ENCODE measurements at regions not wholly inside any gene's neighbourhood (a gene's known extent, or its start where the extent isn't known, plus 50 kb on each side); places are given as distances from the start of the nearest gene placed in this dataset.

DNA sequence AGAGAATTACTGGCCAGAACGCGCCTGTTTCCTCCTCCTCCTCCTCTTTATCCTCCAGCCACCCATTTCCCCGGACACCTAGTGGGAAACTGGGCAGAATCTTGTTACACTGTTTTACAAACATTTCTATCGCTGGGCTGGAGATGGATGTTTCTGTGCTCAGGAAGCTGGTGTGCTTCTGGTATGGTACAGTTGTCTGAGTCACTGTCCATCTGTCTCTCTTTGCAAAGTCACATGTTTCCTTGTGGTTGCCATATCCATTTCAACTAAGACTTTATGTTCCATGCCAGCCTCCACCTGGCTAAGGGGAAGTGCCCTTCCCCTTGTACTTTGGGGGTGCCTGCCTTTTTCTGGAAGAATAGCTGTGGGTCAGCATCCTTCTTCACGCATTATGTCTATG lies 52.9 kb upstream of the SLC22A16 start:
- Mint-ChIP-seq H3K27ac (no peak overlapping the region), H3K27me3 (peaks cover 3% of the 10 kb centered on the region), H3K36me3 (ENCODE audit: low read depth) (no peaks in the 10 kb centered on the region), H3K4me1 (no peaks in the 10 kb centered on the region), H3K9me3 (no peaks in the 10 kb centered on the region), H3K4me3 (no peak overlapping the region)
- intact Hi-C loops (cut with micrococcal nuclease), result loop anchor here (5.0 kb wide), 1 partner anchor 288 kb away; the partner anchor contains the start of gene CDK19
- TF ChIP-seq, protein P1, sequence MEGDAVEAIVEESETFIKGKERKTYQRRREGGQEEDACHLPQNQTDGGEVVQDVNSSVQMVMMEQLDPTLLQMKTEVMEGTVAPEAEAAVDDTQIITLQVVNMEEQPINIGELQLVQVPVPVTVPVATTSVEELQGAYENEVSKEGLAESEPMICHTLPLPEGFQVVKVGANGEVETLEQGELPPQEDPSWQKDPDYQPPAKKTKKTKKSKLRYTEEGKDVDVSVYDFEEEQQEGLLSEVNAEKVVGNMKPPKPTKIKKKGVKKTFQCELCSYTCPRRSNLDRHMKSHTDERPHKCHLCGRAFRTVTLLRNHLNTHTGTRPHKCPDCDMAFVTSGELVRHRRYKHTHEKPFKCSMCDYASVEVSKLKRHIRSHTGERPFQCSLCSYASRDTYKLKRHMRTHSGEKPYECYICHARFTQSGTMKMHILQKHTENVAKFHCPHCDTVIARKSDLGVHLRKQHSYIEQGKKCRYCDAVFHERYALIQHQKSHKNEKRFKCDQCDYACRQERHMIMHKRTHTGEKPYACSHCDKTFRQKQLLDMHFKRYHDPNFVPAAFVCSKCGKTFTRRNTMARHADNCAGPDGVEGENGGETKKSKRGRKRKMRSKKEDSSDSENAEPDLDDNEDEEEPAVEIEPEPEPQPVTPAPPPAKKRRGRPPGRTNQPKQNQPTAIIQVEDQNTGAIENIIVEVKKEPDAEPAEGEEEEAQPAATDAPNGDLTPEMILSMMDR (IDR thresholded peaks at IDR 0.05), result no peak
- no peak for ATAC-seq (ENCODE audit: low read depth)
- DNase-seq, result no peak
- ChIA-PET CTCF (interaction anchor here (1.0 to 1.6 kb wide), 3 partner anchors 153 to 482 kb away, joined by 3 to 8 read pairs (median 4); no protein-coding TSS in a partner anchor), POLR2A (no interaction called here)

DNA sequence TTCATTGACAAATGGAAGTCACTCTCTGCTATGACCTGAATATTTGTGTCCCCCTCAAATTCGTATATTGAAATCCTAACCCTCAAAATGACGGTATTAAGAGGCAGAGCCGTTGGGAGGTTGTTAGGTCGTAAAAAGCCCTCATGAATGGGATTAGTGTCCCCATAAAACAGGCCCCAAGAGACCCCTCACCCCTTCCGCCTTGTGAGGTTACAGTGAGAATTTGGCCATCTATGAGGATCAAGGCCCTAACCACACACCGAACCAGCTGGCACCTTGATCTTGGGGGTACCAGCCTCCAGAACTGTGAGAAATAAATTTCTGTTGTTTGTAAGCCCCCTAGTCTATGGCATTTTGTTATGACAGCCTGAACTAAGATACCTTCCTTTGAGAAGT lies 52.5 kb upstream of the SLC22A16 start:
- Mint-ChIP-seq H3K36me3 (ENCODE audit: low read depth) (no peaks in the 10 kb centered on the region), H3K4me1 (no peaks in the 10 kb centered on the region), H3K4me3 (no peak overlapping the region), H3K27ac (no peak overlapping the region), H3K9me3 (no peaks in the 10 kb centered on the region), H3K27me3 (peaks cover 3% of the 10 kb centered on the region)
- TF ChIP-seq, protein P1 (IDR thresholded peaks at IDR 0.05), result no peak
- intact Hi-C loops (cut with micrococcal nuclease), result loop anchor here (1.0 to 5.0 kb wide), 7 partner anchors 153 to 681 kb away; partner anchors contain the start of gene CDK19
- ATAC-seq (ENCODE audit: low read depth) (no peak), DNase-seq (no peak)
- ChIA-PET CTCF (interaction anchor here (0.9 to 3.9 kb wide), 8 partner anchors 8 to 681 kb away, joined by 3 to 15 read pairs (median 4); no protein-coding TSS in a partner anchor), POLR2A (no interaction called here)

DNA sequence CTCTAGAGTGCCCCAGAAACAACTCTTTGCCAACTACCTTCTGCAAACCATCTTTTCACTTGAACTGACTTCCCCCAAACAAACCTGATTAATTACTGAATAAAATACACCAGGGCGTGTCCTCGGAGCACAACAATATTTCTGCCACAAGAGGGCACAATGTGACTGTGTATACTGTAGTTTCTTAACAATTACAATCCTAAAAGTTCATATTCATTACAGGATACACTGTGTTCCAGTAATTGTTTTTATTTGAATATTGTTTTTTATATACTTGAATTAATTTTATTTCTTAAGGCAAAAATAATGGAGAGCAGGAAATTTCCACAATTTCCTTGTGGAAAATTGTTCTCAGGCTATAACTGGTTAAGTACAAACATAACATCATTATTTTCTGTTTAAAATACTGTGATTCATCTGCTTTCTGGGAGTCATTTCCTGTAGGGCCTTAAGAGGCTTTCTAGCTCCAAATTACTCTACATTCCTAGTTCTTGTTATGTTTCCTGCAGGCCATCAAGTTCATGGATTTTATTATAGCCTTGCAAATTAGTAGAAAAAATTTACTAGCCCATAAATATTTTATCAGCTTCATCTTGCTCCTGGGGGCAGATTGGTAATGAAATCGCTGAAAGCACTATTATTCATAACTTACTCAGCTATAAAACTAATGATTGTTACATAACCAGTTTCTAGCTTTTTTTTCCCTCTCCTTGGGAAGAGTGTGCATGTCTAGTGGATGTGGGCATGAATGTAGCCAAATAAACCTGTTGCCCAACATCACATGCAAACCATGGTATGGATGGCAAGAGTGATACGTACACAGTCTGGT lies 51.9 kb upstream of the SLC22A16 start:
- DNase-seq, result no peak
- TF ChIP-seq, protein P1 (IDR thresholded peaks at IDR 0.05), result no peak
- ChIA-PET POLR2A (no interaction called here), CTCF (interaction anchor here (0.9 to 3.9 kb wide), 9 partner anchors 9 to 682 kb away, joined by 3 to 15 read pairs (median 4); no protein-coding TSS in a partner anchor)
- no peaks in the 10 kb centered on the region for H3K36me3 Mint-ChIP-seq (ENCODE audit: low read depth)
- H3K27me3 Mint-ChIP-seq, result peaks cover 3% of the 10 kb centered on the region
- peak; percentile 70 for ATAC-seq (ENCODE audit: low read depth)
- no peak overlapping the region for H3K27ac Mint-ChIP-seq
- intact Hi-C loops (cut with micrococcal nuclease), result loop anchor here (1.0 to 5.0 kb wide), 7 partner anchors 154 to 682 kb away; partner anchors contain the start of gene CDK19
- H3K4me1 Mint-ChIP-seq, result no peaks in the 10 kb centered on the region
- no peak overlapping the region for H3K4me3 Mint-ChIP-seq
- no peaks in the 10 kb centered on the region for H3K9me3 Mint-ChIP-seq

DNA sequence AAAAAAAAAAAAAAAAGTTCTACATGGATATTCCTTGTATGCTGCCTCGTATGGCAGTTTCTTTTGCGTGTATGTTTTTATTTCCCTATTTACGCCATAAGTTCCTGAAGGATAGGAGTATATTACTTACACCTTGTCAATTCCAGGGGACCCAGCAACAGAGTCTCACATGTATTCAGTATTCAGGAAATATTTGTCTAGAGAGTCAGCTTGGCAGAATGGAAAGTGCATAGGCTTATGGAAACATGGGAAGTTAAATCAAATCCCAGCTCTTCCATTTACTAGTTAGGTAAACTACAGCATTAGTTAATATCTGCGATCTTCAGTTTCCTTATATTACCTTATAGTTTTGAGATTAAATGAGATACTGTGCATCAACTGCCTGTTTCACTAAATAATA lies 51.1 kb upstream of the SLC22A16 start:
- DNase-seq (no peak), ATAC-seq (ENCODE audit: low read depth) (no peak)
- Mint-ChIP-seq H3K4me1 (no peaks in the 10 kb centered on the region), H3K27ac (no peak overlapping the region), H3K9me3 (no peaks in the 10 kb centered on the region), H3K27me3 (peaks cover 3% of the 10 kb centered on the region), H3K36me3 (ENCODE audit: low read depth) (no peaks in the 10 kb centered on the region), H3K4me3 (no peak overlapping the region)
- CTCF ChIA-PET, result interaction anchor here (0.7 to 3.9 kb wide), 6 partner anchors 10 to 682 kb away, joined by 3 to 15 read pairs (median 6); no protein-coding TSS in a partner anchor
- POLR2A ChIA-PET, result no interaction called here
- intact Hi-C loops (cut with micrococcal nuclease), result loop anchor here (5.0 kb wide), 1 partner anchor 290 kb away; the partner anchor contains the start of gene CDK19
- TF ChIP-seq, protein P1 (IDR thresholded peaks at IDR 0.05), result no peak

DNA sequence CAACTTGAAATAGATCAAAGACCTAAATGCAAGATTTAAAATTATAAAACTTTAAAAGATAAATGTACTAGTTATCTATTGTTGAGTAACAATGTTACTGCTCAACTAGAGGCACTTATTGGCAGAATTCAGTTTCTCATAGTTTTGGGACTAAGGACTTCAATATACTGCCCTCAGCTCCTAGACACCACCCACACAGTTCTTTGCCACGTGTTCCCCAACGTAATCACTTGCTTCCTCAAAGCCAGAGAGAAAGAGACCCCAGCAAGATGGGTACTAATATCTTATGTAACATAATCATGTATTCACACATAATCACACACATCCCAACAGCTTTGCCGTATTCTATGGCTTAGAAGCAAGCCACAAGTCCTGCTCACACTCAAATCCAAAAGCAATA lies 50.3 kb upstream of the SLC22A16 start:
- H3K27ac Mint-ChIP-seq, result no peak overlapping the region
- ATAC-seq (ENCODE audit: low read depth) (no peak), DNase-seq (no peak)
- intact Hi-C loops (cut with micrococcal nuclease), result loop anchor here (5.0 kb wide), 1 partner anchor 291 kb away; the partner anchor contains the start of gene CDK19
- TF ChIP-seq, protein P1 (IDR thresholded peaks at IDR 0.05), result no peak
- H3K4me3 Mint-ChIP-seq, result no peak overlapping the region
- POLR2A ChIA-PET, result no interaction called here
- CTCF ChIA-PET, result interaction anchor here (0.7 to 3.9 kb wide), 5 partner anchors 155 to 683 kb away, joined by 3 to 15 read pairs (median 9); no protein-coding TSS in a partner anchor
- H3K36me3 Mint-ChIP-seq (ENCODE audit: low read depth), result no peaks in the 10 kb centered on the region
- H3K27me3 Mint-ChIP-seq, result peaks cover 3% of the 10 kb centered on the region
- H3K9me3 Mint-ChIP-seq, result no peaks in the 10 kb centered on the region
- no peaks in the 10 kb centered on the region for H3K4me1 Mint-ChIP-seq

All from activated B cell treated with CpG ODN at 0.5 μM for 24 hours (primary cell).